GF-D8 (cell line): ENCODE measurements at regions not wholly inside any gene's neighbourhood (a gene's known extent, or its start where the extent isn't known, plus 50 kb on each side); places are given as distances from the start of the nearest gene placed in this dataset.
"Not testable (repeated sequence)": the region's sequence is repeated elsewhere in the genome, so short reads cannot be mapped to it uniquely, and the experiment has no call there.

Source experiments
- DNase-seq: peaks from one replicate; lab custom pipeline; 2025; lab: John Stamatoyannopoulos, UW

- DNase-seq = not testable (repeated sequence)
Observed at GRCh38 chr9:78172610-78173009, 63.3 kb upstream of the CEP78 start.

GRCh38 chr9:78171651-78172050, 64.2 kb upstream of the CEP78 start:
- DNase-seq = no peak

- no peak for DNase-seq
Observed at GRCh38 chr9:78169125-78169524, 66.8 kb upstream of the CEP78 start.

GRCh38 chr9:78167356-78167755, 68.5 kb upstream of the CEP78 start:
- no peak for DNase-seq

- no peak for DNase-seq
Observed at GRCh38 chr9:78163834-78164233, 72.0 kb upstream of the CEP78 start.

- peak; percentile 58 for DNase-seq
Observed at GRCh38 chr9:78158286-78158685, 77.6 kb upstream of the CEP78 start.

GRCh38 chr9:78150983-78151356, 84.9 kb upstream of the CEP78 start:
- no peak for DNase-seq

- no peak for DNase-seq
Observed at GRCh38 chr9:78150312-78150982, 85.4 kb upstream of the CEP78 start.

GRCh38 chr9:78149702-78150291, 86.1 kb upstream of the CEP78 start:
- no peak for DNase-seq

- no peak for DNase-seq
Observed at GRCh38 chr9:78146241-78146640, 89.6 kb upstream of the CEP78 start.

- no peak for DNase-seq
Observed at GRCh38 chr9:78144663-78145377, 91.1 kb upstream of the CEP78 start.

GRCh38 chr9:78144008-78144381, 91.9 kb upstream of the CEP78 start:
- DNase-seq = no peak

GRCh38 chr9:78143281-78144007, 92.4 kb upstream of the CEP78 start:
- DNase-seq = no peak

GRCh38 chr9:78142264-78142663, 93.6 kb upstream of the CEP78 start:
- DNase-seq = not testable (repeated sequence)

GRCh38 chr9:78133751-78134150, 102.1 kb upstream of the CEP78 start:
- no peak for DNase-seq

- DNase-seq = no peak
Observed at GRCh38 chr9:78132701-78133058, 101.1 kb upstream of the GNAQ start.

GRCh38 chr9:78131969-78132700, 100.5 kb upstream of the GNAQ start:
- no peak for DNase-seq

GRCh38 chr9:78130853-78131252, 99.2 kb upstream of the GNAQ start:
- DNase-seq = no peak

- DNase-seq = no peak
Observed at GRCh38 chr9:78130004-78130403, 98.4 kb upstream of the GNAQ start.

GRCh38 chr9:78127279-78128225, 95.9 kb upstream of the GNAQ start:
- DNase-seq = no peak

GRCh38 chr9:78123808-78124207, 92.2 kb upstream of the GNAQ start:
- no peak for DNase-seq
